Activated CD8-positive, alpha-beta memory T cell treated with anti-CD3 and anti-CD28 coated beads for 36 hours (primary cell): ENCODE measurements at regions not wholly inside any gene's neighbourhood (a gene's known extent, or its start where the extent isn't known, plus 50 kb on each side); places are given as distances from the start of the nearest gene placed in this dataset.

Experiments
- CTCF ChIA-PET: fragments of 350-600 bp; sonication (Branson Sonifier 250); formaldehyde crosslinking; loops from one replicate; lab custom pipeline; 2021; ENCODE audit warnings: antibody characterized with exemption; lab: Charles Lee
- POLR2A ChIA-PET: fragments of 350-600 bp; sonication (Branson Sonifier 250); formaldehyde crosslinking; loops from one replicate; lab custom pipeline; 2021; ENCODE audit warnings: antibody characterized with exemption; lab: Charles Lee

- POLR2A ChIA-PET = no interaction called here
- CTCF ChIA-PET = no interaction called here
Measured at GRCh38 chr1:48058135-48059025, 61.2 kb upstream of the TRABD2B start.

- POLR2A ChIA-PET = no interaction called here
- CTCF ChIA-PET = no interaction called here
Measured at GRCh38 chr1:48057249-48057648, 60.1 kb upstream of the TRABD2B start.

DNA sequence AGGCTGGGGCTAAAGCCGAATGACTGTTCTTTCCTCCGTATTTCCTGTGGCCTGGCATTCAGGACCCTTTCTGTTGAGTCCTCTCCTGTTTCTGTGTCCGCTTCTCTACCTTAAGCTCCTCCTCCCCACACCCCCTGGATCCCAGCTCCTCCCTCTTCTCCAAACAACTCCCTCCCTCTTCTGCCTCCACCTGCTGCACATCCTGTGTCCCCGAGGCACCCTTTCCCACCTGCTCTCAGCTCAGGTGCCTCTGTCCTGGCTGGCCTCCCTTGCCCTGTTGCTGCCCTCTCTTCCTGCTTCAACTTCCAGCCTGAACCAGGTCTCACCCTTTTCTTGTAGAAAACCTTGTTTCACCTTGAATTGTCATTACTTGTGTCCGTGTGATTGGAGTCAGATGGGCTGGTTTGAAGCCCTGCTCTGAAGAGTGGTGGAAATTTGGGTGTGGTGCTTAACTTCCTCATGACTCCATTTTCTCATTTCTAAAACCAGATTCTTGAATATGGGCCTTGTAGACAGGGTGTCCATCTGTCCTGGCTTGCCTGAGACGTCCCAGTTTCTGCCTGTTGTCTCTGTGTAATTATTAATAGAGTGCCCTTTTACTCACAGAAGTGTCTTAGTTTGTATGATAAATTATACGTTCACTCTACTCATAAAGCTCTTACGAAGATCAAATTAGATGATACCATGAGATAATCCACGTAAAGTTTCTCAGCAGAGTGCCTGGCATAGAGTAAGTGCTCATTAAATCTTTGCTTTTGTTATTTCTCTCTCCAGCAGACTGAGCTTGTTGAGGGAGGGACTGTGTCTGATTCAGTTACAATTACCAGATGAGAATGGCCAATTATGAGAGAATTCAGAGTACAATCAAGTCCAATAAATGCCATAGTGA, 58.9 kb upstream of the TRABD2B start:
- CTCF ChIA-PET = no interaction called here
- POLR2A ChIA-PET = no interaction called here

DNA sequence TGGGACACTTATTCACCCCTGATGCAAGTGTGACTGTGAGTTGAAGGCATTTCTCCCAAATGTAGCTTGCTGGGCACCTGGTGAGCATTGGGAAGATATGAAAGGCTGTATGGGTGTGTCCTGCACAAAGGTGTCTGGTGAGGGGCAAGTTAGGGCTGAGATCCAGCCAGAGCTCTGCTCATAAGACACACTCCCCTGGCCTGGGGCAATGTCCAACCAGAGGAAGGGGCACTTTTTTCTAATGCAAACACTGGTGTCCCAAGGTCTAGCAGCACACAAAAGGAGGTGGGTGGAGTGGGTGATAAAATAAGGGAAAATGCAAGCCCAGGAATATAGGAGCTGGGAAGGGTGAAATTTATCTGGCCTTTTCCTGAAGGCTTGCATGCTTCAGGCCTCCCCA, 57.0 kb upstream of the TRABD2B start:
- CTCF ChIA-PET = no interaction called here
- POLR2A ChIA-PET = no interaction called here

DNA sequence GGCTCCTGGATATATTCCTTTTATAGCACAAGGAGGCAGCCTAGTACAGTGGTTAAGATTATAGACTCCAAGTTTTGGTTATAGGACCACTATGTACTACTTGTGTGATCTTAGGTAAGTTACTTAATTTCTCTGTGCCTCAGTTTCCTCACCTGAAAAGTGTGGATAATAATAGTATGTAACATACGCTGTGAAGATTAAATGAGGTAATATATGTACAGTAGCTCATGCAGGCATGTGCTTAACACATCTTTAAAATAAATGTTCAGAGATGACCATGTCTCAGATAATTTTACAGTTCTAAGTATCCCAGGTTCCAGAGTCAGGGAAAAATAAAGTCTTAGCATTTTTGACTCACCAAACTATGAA, 55.7 kb upstream of the TRABD2B start:
- ChIA-PET POLR2A (no interaction called here), CTCF (no interaction called here)

GRCh38 chr1:48051466-48052126, 54.4 kb upstream of the TRABD2B start:
- ChIA-PET POLR2A (no interaction called here), CTCF (interaction anchor here (0.6 kb wide), 1 partner anchor 54 kb away, joined by 3 read pairs; the partner anchor contains the start of gene TRABD2B)

DNA sequence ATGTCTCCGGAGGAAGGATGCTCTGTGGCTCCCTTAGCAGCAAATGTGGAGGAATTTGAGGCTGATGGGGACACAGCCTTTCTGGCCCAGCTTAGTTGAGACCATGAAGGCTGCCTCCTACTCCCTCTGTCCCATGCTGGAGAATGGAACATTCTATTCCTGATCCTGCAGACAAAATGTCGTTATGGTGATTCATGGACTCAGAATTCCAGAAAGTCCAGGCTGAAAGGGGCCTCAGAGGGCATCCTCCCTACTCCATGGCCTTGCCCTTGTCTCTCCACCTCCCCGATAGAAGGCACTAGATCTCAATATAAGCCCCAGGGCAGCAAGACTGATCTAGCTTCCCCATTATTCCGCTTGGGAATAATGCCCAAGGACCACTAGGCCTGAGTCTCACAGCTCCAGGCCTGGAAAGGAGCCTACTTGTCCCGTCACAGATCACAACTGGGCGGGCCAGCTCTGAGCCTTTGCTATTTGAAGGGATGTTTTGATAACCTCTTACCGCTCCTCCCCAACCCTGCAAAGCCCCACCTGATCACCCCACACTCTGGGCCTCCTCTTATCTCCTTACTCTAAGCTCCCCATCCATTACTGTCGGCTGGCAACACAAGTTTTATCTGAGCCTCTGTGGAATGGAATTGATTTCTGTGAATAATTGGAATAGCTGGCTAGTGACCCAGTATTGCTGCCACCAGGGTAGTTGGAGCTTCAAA, 52.8 kb upstream of the TRABD2B start:
- POLR2A ChIA-PET = no interaction called here
- CTCF ChIA-PET = interaction anchor here (1.3 kb wide), 1 partner anchor 52 kb away, joined by 3 read pairs; the partner anchor contains the start of gene TRABD2B

- CTCF ChIA-PET = no interaction called here
- POLR2A ChIA-PET = no interaction called here
Measured at GRCh38 chr1:48048980-48049379, 51.8 kb upstream of the TRABD2B start.

DNA sequence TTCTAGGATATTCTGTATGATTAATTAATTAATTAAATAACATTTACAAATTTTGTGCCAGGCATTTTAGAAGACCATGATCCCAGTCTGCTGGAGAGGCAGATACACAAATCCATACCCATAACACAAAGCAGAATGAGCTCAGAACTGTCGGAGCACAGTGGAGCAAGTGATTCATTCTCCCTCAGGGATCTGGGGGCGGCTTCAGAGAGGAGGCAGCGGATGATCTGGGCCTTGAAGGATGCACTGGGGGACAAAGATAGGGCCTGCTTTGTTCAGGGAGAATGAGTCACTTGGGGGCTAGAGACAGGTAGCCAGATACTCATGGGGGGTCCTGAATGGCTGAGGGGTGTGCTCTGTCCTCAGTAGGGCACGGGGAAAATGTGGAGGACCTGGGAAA, 50.9 kb upstream of the TRABD2B start:
- POLR2A ChIA-PET = no interaction called here
- CTCF ChIA-PET = no interaction called here

DNA sequence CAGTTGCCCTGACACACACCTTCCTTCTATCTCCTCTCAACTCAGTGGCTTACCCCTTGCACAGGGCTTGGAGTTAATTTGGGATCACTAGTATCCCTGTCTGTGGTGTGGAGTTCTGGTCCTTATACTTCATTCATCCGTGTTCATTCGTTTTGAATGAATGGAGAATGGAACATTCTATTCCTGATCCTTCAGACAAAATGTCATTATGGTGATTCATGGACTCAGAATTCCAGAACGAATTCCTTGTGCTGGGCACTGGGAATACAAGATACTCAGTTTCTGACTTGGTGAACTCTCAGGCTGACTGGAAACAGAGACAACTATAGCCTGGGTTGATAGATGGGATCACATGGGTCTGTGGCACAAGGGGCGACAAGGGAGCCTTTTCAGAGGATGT, 49.9 kb upstream of the TRABD2B start:
- CTCF ChIA-PET = no interaction called here
- POLR2A ChIA-PET = no interaction called here
